ENCODE measurements at regions not wholly inside any gene's neighbourhood (a gene's known extent, or its start where the extent isn't known, plus 50 kb on each side); places are given as distances from the start of the nearest gene placed in this dataset.
A peak's percentile ranks its signal among the peaks of the same experiment; 100 is the strongest.

- Histone ChIP-seq H3K4me1 (replicated peaks) (peaks cover 20% of the 10 kb centered on the region), H3K4me3 (no peak overlapping the region), H3K27me3 (replicated peaks; ENCODE audit: insufficient read depth) (no peaks in the 10 kb centered on the region), H3K27ac (peak overlapping the region in 1 of 2 donors; percentile 79), H3K36me3 (no peaks in the 10 kb centered on the region), H3K9me3 (no peaks in the 10 kb centered on the region)
- WGBS, result 80% methylated on average over 2 of the region's 2 CpGs
- intact Hi-C loops (cut with DNase I), result no loop called here
- TF ChIP-seq, protein P1, sequence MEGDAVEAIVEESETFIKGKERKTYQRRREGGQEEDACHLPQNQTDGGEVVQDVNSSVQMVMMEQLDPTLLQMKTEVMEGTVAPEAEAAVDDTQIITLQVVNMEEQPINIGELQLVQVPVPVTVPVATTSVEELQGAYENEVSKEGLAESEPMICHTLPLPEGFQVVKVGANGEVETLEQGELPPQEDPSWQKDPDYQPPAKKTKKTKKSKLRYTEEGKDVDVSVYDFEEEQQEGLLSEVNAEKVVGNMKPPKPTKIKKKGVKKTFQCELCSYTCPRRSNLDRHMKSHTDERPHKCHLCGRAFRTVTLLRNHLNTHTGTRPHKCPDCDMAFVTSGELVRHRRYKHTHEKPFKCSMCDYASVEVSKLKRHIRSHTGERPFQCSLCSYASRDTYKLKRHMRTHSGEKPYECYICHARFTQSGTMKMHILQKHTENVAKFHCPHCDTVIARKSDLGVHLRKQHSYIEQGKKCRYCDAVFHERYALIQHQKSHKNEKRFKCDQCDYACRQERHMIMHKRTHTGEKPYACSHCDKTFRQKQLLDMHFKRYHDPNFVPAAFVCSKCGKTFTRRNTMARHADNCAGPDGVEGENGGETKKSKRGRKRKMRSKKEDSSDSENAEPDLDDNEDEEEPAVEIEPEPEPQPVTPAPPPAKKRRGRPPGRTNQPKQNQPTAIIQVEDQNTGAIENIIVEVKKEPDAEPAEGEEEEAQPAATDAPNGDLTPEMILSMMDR (IDR thresholded peaks at IDR 0.05), result no peak
- TF ChIP-seq POLR2AphosphoS5 (IDR thresholded peaks at IDR 0.05), result no peak
- no peak for TF ChIP-seq POLR2A (IDR thresholded peaks at IDR 0.05)
- DNase-seq (ENCODE audit: low spot score), result no peak
Measured at GRCh38 chr15:69592954-69593353, 140.3 kb downstream of the RPLP1 start.

DNA sequence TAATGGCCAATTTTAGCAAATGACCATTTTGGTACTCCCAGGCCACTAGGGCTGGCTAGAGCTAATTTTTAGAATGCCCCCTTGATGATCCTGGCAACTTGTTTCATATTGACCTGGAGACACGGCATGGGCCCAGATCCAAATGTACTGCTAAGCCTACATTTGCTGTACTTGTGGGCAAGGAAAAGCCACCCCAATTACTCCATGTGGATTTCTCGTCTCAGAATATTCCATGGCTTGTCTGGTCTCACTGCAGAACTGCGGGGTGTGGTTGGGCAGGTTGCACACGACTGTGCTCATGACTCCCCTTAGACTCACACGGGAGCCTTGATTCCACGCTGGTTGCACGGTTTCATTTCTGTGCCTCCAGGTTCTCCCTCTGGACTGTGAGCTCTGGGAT lies 140.9 kb downstream of the RPLP1 start:
- peaks cover 20% of the 10 kb centered on the region for H3K4me1 ChIP-seq (replicated peaks)
- H3K27ac ChIP-seq, result peak overlapping the region; percentile 28 to 79
- TF ChIP-seq, protein P1 (IDR thresholded peaks at IDR 0.05), result no peak
- no peak for TF ChIP-seq POLR2A (IDR thresholded peaks at IDR 0.05)
- no peak for TF ChIP-seq POLR2AphosphoS5 (IDR thresholded peaks at IDR 0.05)
- no peaks in the 10 kb centered on the region for H3K36me3 ChIP-seq
- H3K27me3 ChIP-seq (replicated peaks; ENCODE audit: insufficient read depth), result no peaks in the 10 kb centered on the region
- H3K9me3 ChIP-seq, result no peaks in the 10 kb centered on the region
- no peak for DNase-seq (ENCODE audit: low spot score)
- no peak overlapping the region for H3K4me3 ChIP-seq
- 67% methylated on average over 7 of the region's 7 CpGs for WGBS
- intact Hi-C loops (cut with DNase I), result no loop called here

- Histone ChIP-seq H3K4me1 (replicated peaks) (peaks cover 20% of the 10 kb centered on the region), H3K36me3 (no peaks in the 10 kb centered on the region), H3K9me3 (no peaks in the 10 kb centered on the region), H3K27ac (peak overlapping the region; percentile 73 to 79), H3K27me3 (replicated peaks; ENCODE audit: insufficient read depth) (no peaks in the 10 kb centered on the region), H3K4me3 (no peak overlapping the region)
- DNase-seq (ENCODE audit: low spot score), result peak; percentile 97
- WGBS, result 15% methylated on average over 24 of the region's 24 CpGs
- TF ChIP-seq, protein P1 (IDR thresholded peaks at IDR 0.05), result no peak
- no peak for TF ChIP-seq POLR2A (IDR thresholded peaks at IDR 0.05)
- TF ChIP-seq POLR2AphosphoS5 (IDR thresholded peaks at IDR 0.05), result peak; percentile 92
- intact Hi-C loops (cut with DNase I), result no loop called here
Measured at GRCh38 chr15:69593981-69594966, 141.7 kb downstream of the RPLP1 start.

DNA sequence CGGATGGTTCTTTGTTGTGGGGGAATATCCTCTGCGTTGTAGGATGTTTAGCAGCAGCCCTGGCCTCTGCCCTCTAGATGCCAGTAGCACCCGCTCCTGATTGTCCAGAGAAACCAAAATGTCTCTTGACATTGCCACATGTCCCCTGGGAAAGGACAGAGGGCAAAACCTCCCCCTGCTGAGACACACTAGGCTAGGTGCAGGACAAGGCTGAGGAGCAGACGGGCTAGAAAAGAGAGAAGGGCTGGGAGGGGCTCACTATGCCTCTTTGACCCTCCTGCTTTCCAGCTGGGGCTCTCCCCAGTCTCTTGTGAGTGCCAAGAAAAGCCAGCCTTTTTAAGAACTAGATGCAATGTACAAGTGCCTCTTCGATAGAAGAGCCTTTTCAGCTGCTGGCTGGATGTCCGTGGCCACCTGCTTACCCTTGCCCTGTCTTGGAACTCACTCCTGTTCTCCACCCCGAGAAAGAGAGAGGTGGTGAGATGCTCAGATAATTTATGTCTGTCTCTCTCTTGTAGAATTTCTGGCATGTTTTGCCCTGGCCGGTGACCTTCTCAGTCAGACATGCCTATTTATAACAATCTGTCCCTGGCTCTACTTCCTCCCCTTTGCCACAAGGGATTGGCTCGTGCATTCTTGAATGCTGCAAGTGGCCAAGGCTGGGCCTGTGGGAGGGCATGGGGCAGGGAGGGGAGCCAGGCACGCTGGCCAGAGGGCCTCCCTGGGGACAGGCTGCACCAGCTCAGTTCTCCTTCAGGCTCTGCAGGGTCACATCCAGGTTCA lies 142.6 kb downstream of the RPLP1 start:
- intact Hi-C loops (cut with DNase I), result no loop called here
- peaks cover 20% of the 10 kb centered on the region for H3K4me1 ChIP-seq (replicated peaks)
- TF ChIP-seq POLR2AphosphoS5 (IDR thresholded peaks at IDR 0.05) (no peak), POLR2A (IDR thresholded peaks at IDR 0.05) (no peak)
- TF ChIP-seq, protein P1 (IDR thresholded peaks at IDR 0.05), result no peak
- no peaks in the 10 kb centered on the region for H3K9me3 ChIP-seq
- WGBS, result 23% methylated on average over 10 of the region's 10 CpGs
- H3K27me3 ChIP-seq (replicated peaks; ENCODE audit: insufficient read depth), result no peaks in the 10 kb centered on the region
- H3K27ac ChIP-seq, result peak overlapping the region; percentile 73 to 79
- no peak for DNase-seq (ENCODE audit: low spot score)
- no peaks in the 10 kb centered on the region for H3K36me3 ChIP-seq
- H3K4me3 ChIP-seq, result no peak overlapping the region

Data from prostate gland (tissue), 2 donors.